HT-29 (cell line): ENCODE measurements at regions not wholly inside any gene's neighbourhood (a gene's known extent, or its start where the extent isn't known, plus 50 kb on each side); places are given as distances from the start of the nearest gene placed in this dataset.

ENCODE experiments used
- DNase-seq: peaks from one replicate; pipeline ENCODE4 v3.0.0-alpha.2; 2015; ENCODE audit warnings: low spot score

- DNase-seq: no peak
These were observed 138.8 kb downstream of the TUSC7 start for GRCh38 chr3:116848248-116848829.

DNA sequence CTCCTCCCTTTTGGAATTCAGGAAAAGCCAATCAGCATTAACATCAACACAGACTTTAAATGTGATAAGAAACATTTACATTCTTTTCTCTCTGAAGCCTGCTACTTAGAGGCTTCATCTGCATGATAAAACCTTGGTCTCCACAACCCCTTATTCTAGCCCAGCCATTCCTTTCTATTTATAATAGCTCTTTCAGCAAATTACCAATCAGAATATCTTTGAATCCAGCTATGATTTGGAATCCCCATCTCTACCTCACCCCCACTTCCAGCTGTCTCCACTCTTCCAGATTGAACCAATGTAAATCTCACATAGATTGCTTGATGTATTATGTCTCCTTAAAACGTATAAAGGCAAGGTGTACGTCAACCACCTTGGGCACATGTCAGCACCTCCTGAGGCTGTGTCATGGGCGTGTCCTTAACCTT, 139.7 kb downstream of the TUSC7 start:
- DNase-seq: no peak

DNA sequence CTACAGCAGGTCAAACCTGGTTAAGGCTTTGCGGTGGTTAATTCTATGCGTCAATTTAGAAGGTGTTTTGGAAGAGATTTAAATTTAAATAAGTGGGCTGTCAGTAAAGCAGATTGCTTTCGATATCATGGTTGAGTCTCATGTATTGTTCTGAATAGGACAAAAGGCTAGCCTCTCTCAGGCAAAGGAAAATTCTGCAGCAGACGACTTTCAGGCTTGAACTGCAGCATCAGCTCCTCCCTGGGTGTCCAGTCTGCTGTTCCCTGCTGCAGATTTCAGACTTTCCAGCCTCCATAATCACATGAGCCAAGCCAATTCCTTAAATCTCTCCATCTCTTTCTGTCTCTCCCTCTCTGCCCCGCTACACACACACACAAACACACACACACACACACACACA, 143.2 kb downstream of the TUSC7 start:
- no peak for DNase-seq

DNA sequence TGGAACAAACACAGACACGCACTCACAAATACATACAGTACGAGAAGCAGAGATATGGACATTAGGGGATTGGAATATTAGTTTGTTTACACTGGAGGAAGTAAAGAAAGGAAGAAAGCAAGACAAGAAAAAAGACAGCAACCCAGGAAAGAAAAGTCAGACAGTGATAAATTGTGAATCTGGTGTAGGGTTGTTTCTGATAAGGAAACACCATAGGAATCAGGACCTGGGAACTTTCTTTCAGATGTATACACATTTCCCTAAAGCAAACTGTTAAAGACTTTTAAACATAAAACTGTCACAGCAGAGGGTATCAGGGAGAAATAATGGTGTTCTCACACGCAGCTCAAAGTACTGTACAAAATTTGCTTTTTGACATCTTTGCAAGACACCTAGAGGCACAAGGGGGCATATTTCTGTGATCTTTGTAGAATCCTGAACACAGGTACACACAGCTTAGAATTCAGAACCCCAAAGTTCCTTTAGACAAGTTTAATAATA, 153.7 kb downstream of the TUSC7 start:
- DNase-seq: no peak

- DNase-seq: peak; percentile 38
These were observed 154.4 kb downstream of the TUSC7 start for GRCh38 chr3:116863822-116864589.

DNA sequence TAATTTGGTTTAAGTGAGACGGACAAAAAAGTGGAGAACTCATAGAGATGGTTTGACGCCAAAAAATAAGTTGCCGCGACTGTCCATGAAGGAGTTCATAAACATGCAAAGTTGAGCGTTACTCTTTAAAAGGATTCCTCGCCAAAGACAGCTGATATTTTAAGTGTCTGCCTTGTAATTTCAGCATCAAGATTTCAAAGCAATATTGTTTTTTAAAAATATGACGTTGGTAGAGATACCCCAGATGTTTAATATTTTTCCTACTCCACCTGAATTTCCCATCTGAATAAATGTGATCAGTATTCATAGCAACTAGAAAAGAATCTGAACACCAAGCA, 155.0 kb downstream of the TUSC7 start:
- DNase-seq: no peak

DNA sequence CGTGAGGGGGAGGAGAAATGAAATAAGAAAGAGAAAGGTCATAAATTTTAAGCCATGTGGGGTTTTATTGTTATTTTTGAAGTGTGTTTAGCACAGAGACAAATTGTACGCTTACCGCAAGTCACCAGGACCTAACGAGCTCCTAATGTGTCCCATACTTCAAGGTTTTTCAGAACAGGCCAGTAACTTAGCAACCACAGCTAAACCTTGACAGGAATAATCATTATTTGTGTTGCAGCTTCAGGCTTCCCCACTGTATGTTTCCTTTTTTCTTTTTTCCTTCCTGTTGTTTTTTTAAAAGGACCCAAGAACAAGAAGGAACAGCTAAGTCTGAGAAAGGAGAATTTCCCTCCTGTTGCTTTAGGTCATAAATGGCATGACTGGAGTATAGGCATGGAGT, 160.8 kb downstream of the TUSC7 start:
- no peak for DNase-seq

DNA sequence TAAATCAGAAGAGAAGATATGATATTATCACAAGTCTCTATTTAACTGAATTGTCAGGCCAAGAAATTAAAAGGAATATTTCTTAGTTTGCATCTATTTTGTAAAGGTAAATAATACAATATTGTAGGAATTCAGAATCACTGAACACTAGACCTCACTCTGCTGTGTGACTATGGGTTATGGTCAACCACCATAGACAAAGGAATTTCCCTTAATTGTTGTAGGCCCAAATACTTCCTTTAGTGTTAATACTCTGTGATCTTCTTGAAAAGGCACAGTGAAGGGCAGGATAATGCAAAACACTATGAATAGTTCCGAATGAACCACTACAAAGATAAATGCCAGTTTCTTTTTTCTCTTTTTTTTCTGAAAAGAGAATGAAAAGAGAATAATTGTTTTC, 162.3 kb downstream of the TUSC7 start:
- no peak for DNase-seq

- no peak for DNase-seq
These were observed 163.1 kb downstream of the TUSC7 start for GRCh38 chr3:116872688-116873087.

GRCh38 chr3:116873142-116873541, 163.6 kb downstream of the TUSC7 start:
- DNase-seq: no peak

GRCh38 chr3:116877968-116878367, 168.4 kb downstream of the TUSC7 start:
- DNase-seq: no peak

GRCh38 chr3:116886202-116886893, 176.8 kb downstream of the TUSC7 start:
- no peak for DNase-seq

DNA sequence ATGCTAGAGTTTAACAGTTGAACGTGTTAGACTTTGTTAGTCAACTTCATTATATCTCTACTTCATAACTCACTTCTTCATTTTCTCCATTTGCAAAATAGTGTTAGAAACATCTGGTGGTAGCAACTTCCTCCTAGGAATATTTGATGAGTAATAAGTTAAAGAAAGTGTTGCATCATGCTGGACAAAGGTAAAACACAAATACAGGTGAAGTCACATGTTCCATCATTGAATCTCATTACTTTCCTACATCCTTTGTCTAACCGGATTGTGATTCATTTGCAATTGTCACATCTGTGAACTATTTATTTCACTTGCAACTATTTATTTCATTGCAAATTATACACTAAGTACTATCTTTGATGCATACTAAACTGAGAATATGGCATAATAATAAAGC, 186.5 kb downstream of the TUSC7 start:
- DNase-seq: peak; percentile 12

- DNase-seq: no peak
These were observed 187.8 kb downstream of the TUSC7 start for GRCh38 chr3:116897382-116897781.

GRCh38 chr3:116899253-116899652, 189.7 kb downstream of the TUSC7 start:
- DNase-seq: no peak

- DNase-seq: no peak
These were observed 195.8 kb downstream of the TUSC7 start for GRCh38 chr3:116905334-116905733.

- DNase-seq: no peak
These were observed 196.2 kb downstream of the TUSC7 start for GRCh38 chr3:116905794-116906193.

GRCh38 chr3:116912116-116912515, 202.5 kb downstream of the TUSC7 start:
- no peak for DNase-seq

GRCh38 chr3:116914004-116914403, 204.4 kb downstream of the TUSC7 start:
- no peak for DNase-seq

- DNase-seq: no peak
These were observed 207.3 kb downstream of the TUSC7 start for GRCh38 chr3:116916836-116917235.

DNA sequence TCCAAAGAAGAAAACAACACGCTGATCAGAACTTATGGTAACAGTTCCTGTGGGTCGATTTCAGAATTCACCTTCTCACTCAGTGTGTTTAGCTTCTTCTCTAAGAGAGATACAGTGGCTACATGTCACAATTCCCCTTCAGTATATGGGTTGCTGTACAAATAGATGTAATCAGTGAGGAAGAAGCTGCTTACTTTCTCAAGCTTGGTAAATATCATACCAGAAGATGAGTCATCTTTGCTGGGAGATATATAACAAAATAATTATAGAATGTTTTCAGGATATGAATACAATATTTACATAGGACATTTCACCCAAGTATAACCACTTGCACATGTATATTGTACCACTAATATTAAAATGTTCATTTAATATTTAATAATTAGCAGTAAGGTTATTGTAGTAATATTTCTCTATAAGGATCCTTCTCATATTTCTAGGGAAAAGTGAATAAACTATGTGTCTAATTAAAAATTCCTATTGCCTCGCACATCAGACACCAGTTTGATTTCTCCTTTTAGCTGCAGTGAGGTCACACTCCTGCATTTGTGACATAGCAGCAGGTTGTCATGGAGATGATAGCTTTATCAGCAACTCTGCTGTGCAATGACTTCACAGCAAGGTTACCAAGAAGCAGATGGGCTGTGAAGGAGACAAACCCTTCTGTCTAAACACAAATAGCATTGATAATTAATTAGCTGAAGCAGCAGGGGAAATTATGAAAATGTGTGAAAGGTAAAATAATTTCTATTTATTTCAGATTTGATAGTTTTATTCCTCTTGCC, 211.4 kb downstream of the TUSC7 start:
- DNase-seq: no peak

GRCh38 chr3:116927918-116928317, 218.3 kb downstream of the TUSC7 start:
- no peak for DNase-seq
